K562 (cell line): ENCODE measurements at regions not wholly inside any gene's neighbourhood (a gene's known extent, or its start where the extent isn't known, plus 50 kb on each side); places are given as distances from the start of the nearest gene placed in this dataset.
A peak's percentile ranks its signal among the peaks of the same experiment; 100 is the strongest.

ENCODE experiments used
- ATAC-seq: fragments of 200-7000 bp; cut with Tn5 transposase; 3 replicates; pipeline ENCODE4 v1.9.1; 2020; ENCODE audit warnings: moderate library complexity
- BruUV-seq: library from RNA; stranded (reverse); fragments of 400-500 nt; replicated peaks from 2 replicates; lab custom pipeline; 2021; lab: Mats Ljungman, UMichigan
- CTCF ChIA-PET: fragments of 300-600 bp; formaldehyde crosslinking; extraction: SDS; loops from one replicate; lab custom pipeline; 2021; ENCODE audit warnings: low intra/inter-chr PET ratio; lab: Yijun Ruan, JAX
- POLR2A ChIA-PET: fragments of 300-600, 350-650 bp; sonication (Branson Sonifier 250); formaldehyde crosslinking; extraction: SDS; loops from one replicate; lab custom pipeline; 2021; ENCODE audit warnings: antibody characterized with exemption, inconsistent platforms; lab: Yijun Ruan, JAX
- DNase-seq, 4 experiments: peaks; one replicate each; pipeline versions ENCODE4 v3.0.0 to v3.0.0-alpha.2; 2011 to 2018; ENCODE audit warnings: low spot score in 3 of 4, mixed read lengths in 3 of 4; ENCODE audit errors: extremely low read depth in 1 of 4
- FAIRE-seq: peaks from 2 replicates; lab custom pipeline; 2011; peaks lifted over from hg19 to GRCh38; lab: Jason Lieb, UNC
- H2AFZ ChIP-seq: 2 replicates; pipeline ENCODE4 v1.6.0; 2011; ENCODE audit warnings: low read depth, low read length, control low read depth, inconsistent platforms
- H3K27ac ChIP-seq: fragments of 200-600 bp; 3 replicates; pipeline ENCODE4 v1.8.0; 2011; ENCODE audit warnings: low read depth, mild to moderate bottlenecking, control low read depth, inconsistent platforms, low read length, moderate library complexity, mixed read lengths; ENCODE audit errors: extremely low read depth
- H3K27me3 ChIP-seq, 2 experiments: fragments of 300-600 bp in 1 of 2; 2 replicates in 1 of 2; 3 replicates in 1 of 2; pipeline versions ENCODE4 v1.6.0 to v1.8.0; 2011; ENCODE audit warnings: inconsistent platforms in 2 of 2, low read length in 2 of 2, mild to moderate bottlenecking in 1 of 2, mixed read lengths in 1 of 2, moderate library complexity in 1 of 2; ENCODE audit not compliant: control insufficient read depth in 2 of 2, insufficient read depth in 2 of 2
- H3K36me3 ChIP-seq: fragments of 300-600 bp; 3 replicates; pipeline ENCODE4 v1.8.0; 2011; ENCODE audit warnings: mild to moderate bottlenecking, low read length, inconsistent platforms; ENCODE audit not compliant: control insufficient read depth, insufficient read depth
- H3K4me1 ChIP-seq, 2 experiments: fragments of 200-600 bp in 1 of 2; replicated peaks in 1 of 2; 2 replicates in 1 of 2; 3 replicates in 1 of 2; pipeline versions ENCODE4 v1.5.1 to v1.8.0; 2011; ENCODE audit warnings: inconsistent platforms in 2 of 2, low read length in 2 of 2, mild to moderate bottlenecking in 1 of 2, mixed read lengths in 1 of 2, moderate library complexity in 1 of 2; ENCODE audit not compliant: control insufficient read depth in 2 of 2, insufficient read depth in 2 of 2
- H3K4me2 ChIP-seq: 2 replicates; pipeline ENCODE4 v1.6.1; 2011; ENCODE audit warnings: low read length, control low read depth, inconsistent platforms, mixed read lengths; ENCODE audit not compliant: insufficient read depth
- H3K4me3 ChIP-seq: fragments of 200-600 bp; sonication (generic), shearing (Covaris generic); 2 replicates; pipeline ENCODE4 v1.5.1; 2016; ENCODE audit warnings: control low read depth, inconsistent platforms
- H3K79me2 ChIP-seq: fragments of 200-600 bp; 3 replicates; pipeline ENCODE4 v1.8.0; 2011; ENCODE audit warnings: low read length, inconsistent platforms; ENCODE audit not compliant: control insufficient read depth, insufficient read depth
- H3K9ac ChIP-seq, 2 experiments: 2 replicates each; pipeline versions ENCODE4 v1.6.0 to v1.6.1; 2011; ENCODE audit warnings: low read depth in 2 of 2, low read length in 2 of 2, control low read depth in 1 of 2, inconsistent platforms in 1 of 2, mild to moderate bottlenecking in 1 of 2, mixed read lengths in 1 of 2; ENCODE audit not compliant: insufficient read depth in 1 of 2
- H3K9me1 ChIP-seq: one replicate; pipeline ENCODE4 v1.6.0; 2011; ENCODE audit warnings: inconsistent platforms, mild to moderate bottlenecking, low read length, moderate library complexity; ENCODE audit not compliant: control insufficient read depth, insufficient read depth
- H3K9me3 ChIP-seq: replicated peaks from 2 replicates; pipeline ENCODE4 v1.5.1; 2011; ENCODE audit warnings: low read depth, low read length, inconsistent platforms; ENCODE audit not compliant: control insufficient read depth, insufficient read depth
- H4K20me1 ChIP-seq: replicated peaks from 2 replicates; pipeline ENCODE4 v1.6.1; 2011; ENCODE audit warnings: low read length, inconsistent platforms, mixed read lengths; ENCODE audit not compliant: control insufficient read depth, insufficient read depth
- AFF1 ChIP-seq, 2 experiments: fragments of 450-650 bp; IDR thresholded peaks; 2 replicates each; pipeline ENCODE4 v1.6.1; 2018; ENCODE audit warnings: mild to moderate bottlenecking in 2 of 2, low read depth in 1 of 2; ENCODE audit not compliant: partially characterized antibody in 2 of 2
- ATF1 ChIP-seq, 2 experiments: fragments of 450-650 bp in 1 of 2; IDR thresholded peaks; 2 replicates each; pipeline ENCODE4 v1.6.1; 2016; ENCODE audit warnings: missing compliant biosample characterization in 1 of 2, missing genetic modification characterization in 1 of 2
- CLOCK ChIP-seq: fragments of 250-450 bp; sonication (Bioruptor Pico); IDR thresholded peaks from 2 replicates; pipeline ENCODE4 v1.4.0; 2020; ENCODE audit warnings: mild to moderate bottlenecking, moderate library complexity, borderline replicate concordance
- ESRRA ChIP-seq: fragments of 450-650 bp; IDR thresholded peaks from 2 replicates; pipeline ENCODE4 v1.6.1; 2014; ENCODE audit warnings: low read depth, mild to moderate bottlenecking, moderate library complexity, borderline replicate concordance
- MAFK ChIP-seq: IDR thresholded peaks from 2 replicates; pipeline ENCODE4 v1.6.1; 2011; ENCODE audit warnings: low read length, improper control_type of control experiment
- NKRF ChIP-seq: fragments of 450-650 bp; IDR thresholded peaks from 2 replicates; pipeline ENCODE4 v1.6.1; 2016; ENCODE audit warnings: borderline replicate concordance
- SIX5 ChIP-seq, 2 experiments: IDR thresholded peaks; 2 replicates each; pipeline ENCODE4 v1.6.1; 2011; ENCODE audit warnings: low read length in 2 of 2, borderline replicate concordance in 1 of 2, low read depth in 1 of 2, mild to moderate bottlenecking in 1 of 2, moderate library complexity in 1 of 2; ENCODE audit not compliant: insufficient read depth in 1 of 2
- SP1 ChIP-seq: sonication (generic); formaldehyde crosslinking; IDR thresholded peaks from 2 replicates; pipeline ENCODE4 v1.8.1; 2022; ENCODE audit warnings: mild to moderate bottlenecking, missing genetic modification reagents
- TAF9B ChIP-seq: fragments of 450-650 bp; IDR thresholded peaks from 2 replicates; pipeline ENCODE4 v1.6.1; 2018; ENCODE audit warnings: mild to moderate bottlenecking; ENCODE audit not compliant: partially characterized antibody
- ZNF253 ChIP-seq: fragments of 250-450 bp; sonication (Bioruptor Pico); conservative IDR thresholded peaks from 2 replicates; pipeline ENCODE4 v1.6.1; 2021; ENCODE audit warnings: mild to moderate bottlenecking
- WGBS: fragments of 100-300 bp; shearing (Covaris generic); methylation state at CpG from one replicate; pipeline ENCODE4 v1.1.6; 2016; ENCODE audit warnings: low coverage, mixed read lengths; ENCODE audit not compliant: insufficient coverage; ENCODE audit errors: missing lambda C conversion rate; 5-methylcytosine and 5-hydroxymethylcytosine counted together
- in situ Hi-C: fragments of 300-500 bp; cut with MboI; formaldehyde crosslinking; loops from 4 replicates; pipeline ENCODE4 v1.15.0; 2018; ENCODE audit warnings: inconsistent platforms, mixed read lengths
- intact Hi-C: fragments of 100-400 bp; cut with micrococcal nuclease; formaldehyde crosslinking; loops from 2 replicates; pipeline ENCODE4 v1.14.2; 2022
- TF ChIP-seq, protein P1 (sequence below): sonication (generic); formaldehyde crosslinking; IDR thresholded peaks from 2 replicates; pipeline ENCODE4 v1.8.0; 2022; ENCODE audit warnings: missing genetic modification reagents, mild to moderate bottlenecking, borderline replicate concordance
- TF ChIP-seq, protein P2 (sequence below): sonication (generic); IDR thresholded peaks from 2 replicates; pipeline ENCODE4 v1.6.1; 2016

GRCh38 chr3:177733936-177734335 lies 536.7 kb upstream of the TBL1XR1 start:
- H3K79me2 ChIP-seq = no peaks in the 10 kb centered on the region
- H3K9ac ChIP-seq = no peak overlapping the region
- no peak overlapping the region for H3K4me3 ChIP-seq
- no peak overlapping the region for H3K27ac ChIP-seq
- H3K27me3 ChIP-seq = no peaks in the 10 kb centered on the region
- in situ Hi-C loops = no loop called here
- FAIRE-seq (peak; percentile 42), DNase-seq (no peak), ATAC-seq (no peak)
- H3K4me1 ChIP-seq = no peaks in the 10 kb centered on the region; a peak in 1 of 5 replicates
- CTCF ChIA-PET = no interaction called here
- WGBS = 7% methylated on average over 2 of the region's 2 CpGs
- BruUV-seq = no TSS peak
- no peaks in the 10 kb centered on the region for H4K20me1 ChIP-seq
- intact Hi-C loops = no loop called here
- H3K9me1 ChIP-seq = no peaks in the 10 kb centered on the region
- H3K36me3 ChIP-seq = no peaks in the 10 kb centered on the region
- H2AFZ ChIP-seq = no peak overlapping the region
- POLR2A ChIA-PET = no interaction called here
- no peaks in the 10 kb centered on the region for H3K9me3 ChIP-seq
- no peak overlapping the region for H3K4me2 ChIP-seq
- no peak for TF ChIP-seq ZNF253
- no peak for TF ChIP-seq AFF1 (IDR thresholded peaks at IDR 0.05; ENCODE audit: low read depth in 1 of 2, partially characterized antibody in 2 of 2)
- TF ChIP-seq, protein P1, sequence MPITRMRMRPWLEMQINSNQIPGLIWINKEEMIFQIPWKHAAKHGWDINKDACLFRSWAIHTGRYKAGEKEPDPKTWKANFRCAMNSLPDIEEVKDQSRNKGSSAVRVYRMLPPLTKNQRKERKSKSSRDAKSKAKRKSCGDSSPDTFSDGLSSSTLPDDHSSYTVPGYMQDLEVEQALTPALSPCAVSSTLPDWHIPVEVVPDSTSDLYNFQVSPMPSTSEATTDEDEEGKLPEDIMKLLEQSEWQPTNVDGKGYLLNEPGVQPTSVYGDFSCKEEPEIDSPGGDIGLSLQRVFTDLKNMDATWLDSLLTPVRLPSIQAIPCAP = no peak
- TF ChIP-seq SP1 (CRISPR knock-in tag) = no peak
- no peak for TF ChIP-seq SIX5 (IDR thresholded peaks at IDR 0.05; ENCODE audit: borderline replicate concordance in 1 of 2, insufficient read depth in 1 of 2, low read depth in 1 of 2, low read length in 2 of 2)
- TF ChIP-seq, protein P2, sequence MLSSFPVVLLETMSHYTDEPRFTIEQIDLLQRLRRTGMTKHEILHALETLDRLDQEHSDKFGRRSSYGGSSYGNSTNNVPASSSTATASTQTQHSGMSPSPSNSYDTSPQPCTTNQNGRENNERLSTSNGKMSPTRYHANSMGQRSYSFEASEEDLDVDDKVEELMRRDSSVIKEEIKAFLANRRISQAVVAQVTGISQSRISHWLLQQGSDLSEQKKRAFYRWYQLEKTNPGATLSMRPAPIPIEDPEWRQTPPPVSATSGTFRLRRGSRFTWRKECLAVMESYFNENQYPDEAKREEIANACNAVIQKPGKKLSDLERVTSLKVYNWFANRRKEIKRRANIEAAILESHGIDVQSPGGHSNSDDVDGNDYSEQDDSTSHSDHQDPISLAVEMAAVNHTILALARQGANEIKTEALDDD = no peak
- TF ChIP-seq CLOCK (CRISPR knock-in tag) = no peak
- TF ChIP-seq ESRRA = no peak
- TF ChIP-seq MAFK = no peak
- no peak for TF ChIP-seq ATF1 (CRISPR knock-in tag; IDR thresholded peaks at IDR 0.05)
- TF ChIP-seq ATF1 (tag; IDR thresholded peaks at IDR 0.05) = no peak
- no peak for TF ChIP-seq NKRF
- TF ChIP-seq TAF9B = no peak
